GM18867 (cell line): ENCODE measurements at regions not wholly inside any gene's neighbourhood (a gene's known extent, or its start where the extent isn't known, plus 50 kb on each side); places are given as distances from the start of the nearest gene placed in this dataset.

Experiments used
- ATAC-seq: cut with Tn5 transposase; IDR thresholded peaks from one replicate; pipeline ENCODE4 v1.9.1; 2021; ENCODE audit warnings: mild to moderate bottlenecking, moderate library complexity; ENCODE audit not compliant: unreplicated experiment

GRCh38 chr5:158485047-158485446 lies 614.7 kb downstream of the EBF1 start:
- no peak for ATAC-seq

DNA sequence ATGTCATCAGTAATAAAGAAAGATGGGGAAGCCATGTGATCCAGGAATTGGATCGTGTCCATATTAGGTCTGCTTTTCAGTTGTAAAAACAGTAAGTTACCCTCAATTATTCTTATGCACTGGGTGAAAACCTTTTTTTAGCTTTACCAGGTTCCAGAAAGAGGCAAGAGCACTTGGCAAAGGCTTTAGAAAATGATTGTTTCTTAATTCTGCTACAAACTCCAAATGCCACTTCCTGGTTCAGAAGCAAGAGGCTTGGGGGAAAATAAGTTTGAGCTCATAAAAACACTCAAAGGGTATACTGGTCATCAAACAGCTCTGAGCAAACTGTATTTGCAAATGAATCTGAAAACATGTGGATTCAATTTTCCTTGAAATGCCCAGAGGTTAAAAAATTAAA lies 615.6 kb downstream of the EBF1 start:
- ATAC-seq, result no peak

DNA sequence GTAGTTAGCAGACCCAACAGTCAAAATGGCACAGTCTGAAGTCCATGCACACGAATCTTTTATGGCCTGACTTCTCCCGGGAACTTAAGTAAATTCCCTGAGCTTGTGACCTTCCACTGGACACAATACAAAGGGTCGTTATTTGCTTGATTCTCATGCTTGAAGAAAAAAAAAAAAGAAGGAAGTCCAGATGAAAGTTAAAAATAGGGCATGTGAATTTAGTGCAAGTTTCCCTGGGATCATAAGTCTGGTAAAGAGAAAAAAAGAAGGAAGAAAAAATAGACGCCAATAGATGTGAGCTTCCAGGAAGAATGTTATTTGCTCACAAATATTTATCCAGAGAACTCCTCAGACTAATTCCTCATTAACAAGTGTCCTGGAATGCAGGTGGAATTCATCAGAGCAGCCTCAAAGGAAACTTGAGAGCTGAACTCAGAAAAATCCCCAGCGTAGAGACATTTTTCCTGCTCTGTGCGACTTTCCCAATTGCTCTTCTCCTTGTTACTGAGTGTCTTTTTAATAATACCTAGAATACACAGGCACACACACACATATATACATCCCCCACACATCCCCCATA lies 616.3 kb downstream of the EBF1 start:
- ATAC-seq, result no peak

- ATAC-seq, result no peak
These were observed 617.6 kb downstream of the EBF1 start for GRCh38 chr5:158482125-158482524.

GRCh38 chr5:158478139-158478538 lies 619.2 kb upstream of the CLINT1 start:
- ATAC-seq, result no peak

- ATAC-seq, result no peak
These were observed 618.3 kb upstream of the CLINT1 start for GRCh38 chr5:158477214-158477613.

DNA sequence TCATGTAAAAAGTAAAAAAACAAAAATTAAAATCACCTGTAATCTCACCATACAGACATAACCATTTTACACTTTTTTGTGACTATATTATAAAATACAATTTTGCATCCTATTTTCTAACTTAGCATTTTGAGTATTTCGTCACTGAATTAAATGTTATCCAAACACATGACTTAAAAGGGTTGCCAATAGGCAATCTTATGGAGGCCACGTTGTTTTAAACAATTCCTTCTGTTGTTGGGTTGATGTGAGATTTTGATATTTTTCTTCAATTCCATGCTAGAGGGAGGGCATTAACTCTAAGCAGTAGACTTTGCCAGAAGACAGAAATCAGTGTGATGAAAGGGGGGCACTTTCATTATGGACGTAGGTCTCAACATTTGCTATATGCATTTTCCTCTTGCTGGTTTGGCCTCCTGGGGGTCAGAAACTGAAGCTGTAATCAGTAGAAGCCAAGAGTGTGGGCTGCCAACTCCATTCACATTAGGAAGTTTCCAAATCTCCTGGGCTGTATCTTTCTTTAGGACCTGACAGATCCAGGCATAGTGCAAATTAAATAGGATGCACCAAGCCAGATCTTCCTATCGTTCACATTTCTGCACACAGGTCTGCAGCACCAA lies 614.2 kb upstream of the CLINT1 start:
- ATAC-seq, result no peak

GRCh38 chr5:158471535-158471924 lies 612.6 kb upstream of the CLINT1 start:
- ATAC-seq, result no peak

DNA sequence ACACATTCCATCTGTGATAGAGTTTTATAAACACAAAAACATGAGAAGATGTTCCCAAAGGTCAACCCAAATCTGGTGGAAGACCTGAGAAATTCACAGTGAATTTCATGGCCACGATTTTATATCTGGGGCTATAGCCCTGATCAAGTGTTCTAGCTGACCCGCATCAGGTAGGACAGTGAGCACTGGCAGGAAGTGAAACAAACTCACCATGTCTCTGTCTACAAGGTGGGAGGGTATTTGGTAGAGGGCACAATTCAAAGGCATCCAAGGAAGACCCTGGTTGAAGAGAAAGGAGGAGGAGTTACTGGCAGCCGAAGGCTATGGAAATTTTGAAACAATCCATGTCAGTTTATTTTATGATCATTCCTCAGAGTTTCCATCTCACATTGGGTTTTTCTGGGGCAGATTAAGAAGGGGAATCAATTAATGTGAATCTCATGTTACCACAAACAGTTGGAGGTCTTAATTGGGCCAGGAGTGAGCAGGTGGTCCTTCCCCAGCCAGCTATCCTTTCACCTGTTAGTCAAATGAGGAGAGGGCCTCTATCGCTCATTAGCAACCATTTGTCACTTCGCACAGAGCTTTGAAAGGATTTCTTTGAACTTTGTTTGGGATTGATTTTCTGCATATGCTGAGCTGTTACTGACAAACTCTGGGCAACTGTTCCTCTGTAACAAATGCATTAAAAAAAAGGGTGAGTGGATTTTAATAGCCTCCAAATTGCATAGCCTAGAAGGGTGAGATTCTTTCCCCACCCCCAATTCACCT lies 612.0 kb upstream of the CLINT1 start:
- no peak for ATAC-seq

DNA sequence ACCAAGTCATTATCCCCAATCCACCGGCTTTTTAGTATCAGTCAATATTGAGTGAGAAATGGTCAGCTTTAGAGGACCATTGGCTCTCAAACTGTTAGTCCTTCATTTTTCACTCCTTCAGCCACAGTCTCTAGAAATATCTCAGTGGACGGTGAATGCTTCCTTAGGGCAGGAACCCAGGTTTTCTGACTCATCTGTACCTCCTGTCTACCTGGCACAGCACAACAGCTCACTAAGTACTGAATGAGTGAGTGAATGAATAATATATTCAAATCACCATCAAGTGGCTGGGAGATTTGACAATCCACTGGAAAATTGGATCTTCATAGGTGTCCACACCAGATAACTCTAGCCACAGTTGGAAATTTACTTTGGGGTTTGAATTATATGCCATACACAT lies 609.5 kb upstream of the CLINT1 start:
- no peak for ATAC-seq

- ATAC-seq, result no peak
These were observed 607.2 kb upstream of the CLINT1 start for GRCh38 chr5:158466191-158466590.

DNA sequence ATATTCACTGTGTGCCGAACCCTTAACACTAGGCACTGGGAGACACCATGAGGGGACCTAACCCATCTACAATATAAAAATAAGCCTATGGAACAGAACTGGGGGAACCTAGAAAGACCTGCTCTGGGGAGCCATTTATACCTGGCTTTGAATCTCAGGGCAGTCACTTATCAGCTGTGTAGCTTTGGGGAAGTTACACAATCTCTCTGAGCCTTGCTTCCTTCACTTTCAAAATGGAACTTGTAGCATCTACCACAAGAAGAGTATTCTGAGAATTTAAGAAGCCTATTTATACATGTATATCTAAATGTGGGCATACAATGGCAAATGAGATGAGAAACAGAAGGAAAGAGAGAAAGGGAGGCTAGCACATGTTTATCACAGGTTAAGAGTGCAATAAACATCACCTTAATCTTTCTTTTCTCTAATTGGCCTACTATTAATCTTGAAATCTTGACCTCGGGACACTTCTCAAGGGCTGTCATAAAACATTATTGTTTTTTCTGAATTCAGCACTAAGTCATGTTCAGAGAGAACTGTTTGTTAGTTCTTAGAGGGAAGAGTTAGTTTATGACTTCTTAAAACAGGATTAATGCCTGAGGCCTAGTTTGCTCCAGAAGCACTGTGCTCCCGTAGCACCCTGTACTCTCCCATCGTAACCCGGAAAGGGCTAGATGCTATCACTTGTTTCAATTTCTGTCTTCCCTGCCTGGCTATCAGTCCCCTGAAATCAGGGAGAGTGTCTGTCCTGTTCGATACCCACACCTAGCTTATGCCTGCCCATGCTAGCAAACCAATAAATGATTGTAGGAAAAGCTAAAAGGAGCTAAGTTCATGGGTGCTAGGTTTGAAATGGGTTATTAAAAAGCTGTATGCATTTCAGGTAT lies 606.4 kb upstream of the CLINT1 start:
- ATAC-seq, result no peak

- no peak for ATAC-seq
These were observed 605.4 kb upstream of the CLINT1 start for GRCh38 chr5:158464383-158464782.

- no peak for ATAC-seq
These were observed 605.0 kb upstream of the CLINT1 start for GRCh38 chr5:158463938-158464337.

DNA sequence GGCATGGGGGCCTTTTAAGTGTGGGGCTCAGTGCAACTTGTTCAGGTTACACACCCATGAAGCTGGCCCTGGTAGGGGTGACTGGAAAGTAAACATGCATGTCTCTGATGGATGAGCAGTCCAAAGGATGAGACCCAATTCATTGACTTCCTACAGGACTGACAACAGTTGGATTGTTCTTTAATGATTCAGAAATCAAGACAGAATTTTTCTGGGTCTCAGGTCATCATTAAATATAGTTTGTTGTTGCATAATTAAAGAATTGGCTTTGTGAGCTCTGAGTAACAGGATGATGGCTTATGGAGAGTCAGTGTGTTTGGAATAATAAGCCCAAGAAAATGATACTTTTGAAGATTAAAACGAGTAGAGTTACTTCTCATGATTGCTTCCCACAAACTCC lies 604.2 kb upstream of the CLINT1 start:
- no peak for ATAC-seq

GRCh38 chr5:158462349-158463114 lies 603.6 kb upstream of the CLINT1 start:
- no peak for ATAC-seq

DNA sequence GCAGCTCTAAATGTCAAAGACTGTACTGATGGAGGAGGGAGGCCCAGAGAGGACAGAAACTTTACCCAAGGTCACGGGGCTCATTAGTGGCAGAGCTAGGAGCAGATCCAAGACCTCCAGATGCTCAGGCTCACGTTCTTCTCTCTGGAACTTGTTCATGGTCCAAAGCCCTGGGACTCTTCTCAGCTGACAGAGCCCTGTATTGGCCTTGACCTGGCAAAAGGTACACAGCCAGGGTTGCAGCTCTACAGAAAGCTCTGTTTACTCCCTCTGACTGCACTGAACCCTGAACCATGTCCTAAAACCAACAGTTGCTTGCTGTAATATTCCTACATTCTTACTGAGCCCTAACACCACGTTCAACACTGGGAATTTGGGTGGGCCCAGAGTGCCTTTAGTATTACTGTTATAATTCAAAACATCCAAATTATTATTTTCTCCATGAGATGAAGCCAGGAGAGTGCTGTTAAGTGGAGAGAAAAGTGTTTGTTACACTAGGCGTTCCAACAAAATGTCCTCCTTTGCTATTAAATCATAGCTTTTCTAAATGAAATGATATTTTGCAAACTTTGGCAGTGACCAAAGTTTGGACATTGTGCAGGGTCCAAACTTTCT lies 602.4 kb upstream of the CLINT1 start:
- no peak for ATAC-seq

- ATAC-seq, result no peak
These were observed 599.1 kb upstream of the CLINT1 start for GRCh38 chr5:158458086-158458485.

DNA sequence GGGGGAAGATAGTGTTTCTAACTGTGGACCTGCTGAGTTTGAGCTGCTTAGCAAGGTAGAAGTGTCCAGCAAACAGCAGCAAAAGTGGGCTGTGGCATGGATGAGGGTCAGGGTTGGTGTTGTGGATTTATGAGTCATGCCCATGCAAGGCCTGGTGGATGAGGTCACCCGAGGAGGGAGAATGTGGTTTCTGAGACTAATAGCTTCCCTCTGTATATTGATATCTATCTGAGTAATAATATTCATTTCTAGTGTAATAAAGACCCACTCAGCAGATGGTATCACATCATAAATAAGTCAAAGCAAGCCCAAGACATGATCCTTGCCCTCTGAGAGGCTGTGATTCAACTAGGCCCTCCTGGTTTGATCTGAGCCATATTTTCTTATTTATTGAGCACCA lies 597.8 kb upstream of the CLINT1 start:
- no peak for ATAC-seq

DNA sequence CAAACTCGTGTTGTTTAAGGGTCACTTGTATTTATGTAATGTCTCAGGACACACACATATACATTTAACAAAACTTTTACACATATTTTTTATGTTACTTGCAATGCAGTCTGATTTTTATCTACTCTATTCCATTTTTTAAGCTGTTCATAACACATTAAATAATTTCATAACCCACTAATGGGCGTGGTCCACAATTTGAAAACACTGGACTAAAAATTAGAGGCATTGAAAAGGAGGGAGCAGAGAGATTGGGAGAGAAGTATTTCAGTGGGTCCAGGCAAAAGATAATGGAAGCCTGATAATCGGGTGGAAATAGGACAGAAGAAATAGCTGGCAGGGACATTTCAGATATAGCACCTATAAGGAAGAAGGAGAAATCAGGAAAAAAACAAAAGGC lies 597.3 kb upstream of the CLINT1 start:
- ATAC-seq, result no peak
